AG10803 (cell line): ENCODE measurements at regions not wholly inside any gene's neighbourhood (a gene's known extent, or its start where the extent isn't known, plus 50 kb on each side); places are given as distances from the start of the nearest gene placed in this dataset.

ENCODE experiments used
- DNase-seq: peaks from one replicate; pipeline ENCODE4 v3.0.0; 2010; ENCODE audit warnings: low read depth
- H3K4me3 ChIP-seq: 2 replicates; pipeline ENCODE4 v1.5.1; 2011; ENCODE audit warnings: mild to moderate bottlenecking, low read length, control low read depth
- TF ChIP-seq, protein P1 (sequence below): conservative IDR thresholded peaks from 2 replicates; pipeline ENCODE4 v1.5.1; 2011; ENCODE audit warnings: mild to moderate bottlenecking, low read length, control low read depth, inconsistent platforms

DNA sequence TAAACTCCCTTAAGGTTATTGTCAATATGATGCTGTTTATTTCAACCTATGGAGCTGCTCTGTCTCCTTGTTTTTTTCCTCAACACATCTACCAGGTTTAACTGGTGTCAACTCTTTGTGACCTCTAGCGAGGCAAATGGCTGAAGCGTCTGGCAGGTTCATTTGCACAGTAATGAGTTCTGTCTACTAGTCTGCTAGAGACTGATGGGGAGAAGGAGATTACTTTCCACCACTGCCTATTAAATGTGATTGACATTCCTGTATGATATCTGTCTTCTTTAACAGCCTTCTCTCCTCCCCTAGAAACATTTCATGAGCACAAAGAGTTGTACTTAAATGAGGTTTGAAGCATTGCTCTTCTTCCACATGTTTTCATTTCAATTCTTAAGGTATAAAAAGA, 253.7 kb downstream of the SLC6A15 start:
- H3K4me3 ChIP-seq = no peak overlapping the region
- TF ChIP-seq, protein P1, sequence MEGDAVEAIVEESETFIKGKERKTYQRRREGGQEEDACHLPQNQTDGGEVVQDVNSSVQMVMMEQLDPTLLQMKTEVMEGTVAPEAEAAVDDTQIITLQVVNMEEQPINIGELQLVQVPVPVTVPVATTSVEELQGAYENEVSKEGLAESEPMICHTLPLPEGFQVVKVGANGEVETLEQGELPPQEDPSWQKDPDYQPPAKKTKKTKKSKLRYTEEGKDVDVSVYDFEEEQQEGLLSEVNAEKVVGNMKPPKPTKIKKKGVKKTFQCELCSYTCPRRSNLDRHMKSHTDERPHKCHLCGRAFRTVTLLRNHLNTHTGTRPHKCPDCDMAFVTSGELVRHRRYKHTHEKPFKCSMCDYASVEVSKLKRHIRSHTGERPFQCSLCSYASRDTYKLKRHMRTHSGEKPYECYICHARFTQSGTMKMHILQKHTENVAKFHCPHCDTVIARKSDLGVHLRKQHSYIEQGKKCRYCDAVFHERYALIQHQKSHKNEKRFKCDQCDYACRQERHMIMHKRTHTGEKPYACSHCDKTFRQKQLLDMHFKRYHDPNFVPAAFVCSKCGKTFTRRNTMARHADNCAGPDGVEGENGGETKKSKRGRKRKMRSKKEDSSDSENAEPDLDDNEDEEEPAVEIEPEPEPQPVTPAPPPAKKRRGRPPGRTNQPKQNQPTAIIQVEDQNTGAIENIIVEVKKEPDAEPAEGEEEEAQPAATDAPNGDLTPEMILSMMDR = no peak
- DNase-seq = no peak

DNA sequence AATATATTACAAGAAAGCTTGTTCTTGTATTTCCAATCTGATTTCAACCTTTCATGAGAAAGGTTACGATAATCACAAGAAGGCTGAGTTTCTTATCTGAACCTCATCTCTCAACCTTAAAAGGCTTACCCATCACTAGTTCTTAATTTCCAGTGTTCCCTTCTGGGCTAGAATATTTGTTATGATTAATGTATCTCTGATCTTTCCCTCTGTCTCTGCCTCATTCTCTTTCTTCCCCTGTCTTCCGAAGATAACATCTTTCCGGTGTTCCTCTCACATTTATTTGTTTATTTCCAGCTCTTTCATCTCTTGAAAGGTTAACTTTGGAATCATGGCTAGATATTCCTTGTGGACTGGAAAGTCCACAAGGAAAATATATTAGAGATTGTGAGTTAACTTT, 255.9 kb downstream of the SLC6A15 start:
- no peak for DNase-seq
- TF ChIP-seq, protein P1 = no peak
- H3K4me3 ChIP-seq = no peak overlapping the region

DNA sequence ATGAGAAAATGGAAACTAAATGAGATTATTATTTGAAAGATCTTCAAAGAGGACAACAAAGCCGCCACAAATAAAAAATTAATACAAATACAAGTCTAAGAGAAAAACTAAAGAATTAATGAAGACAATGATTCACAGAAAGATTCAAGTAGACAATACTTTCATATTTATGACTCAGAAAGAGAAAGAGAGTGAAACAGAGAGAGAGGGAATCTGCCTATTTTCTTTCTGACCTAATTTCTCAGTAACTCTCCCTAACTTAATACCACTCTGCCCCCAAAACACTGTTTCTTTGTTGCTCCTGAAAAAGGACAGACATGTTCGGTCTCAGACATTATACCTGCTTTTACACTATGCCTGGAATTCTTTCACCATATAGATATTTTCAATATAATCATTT, 259.1 kb downstream of the SLC6A15 start:
- H3K4me3 ChIP-seq = no peak overlapping the region
- TF ChIP-seq, protein P1 = no peak
- DNase-seq = no peak

DNA sequence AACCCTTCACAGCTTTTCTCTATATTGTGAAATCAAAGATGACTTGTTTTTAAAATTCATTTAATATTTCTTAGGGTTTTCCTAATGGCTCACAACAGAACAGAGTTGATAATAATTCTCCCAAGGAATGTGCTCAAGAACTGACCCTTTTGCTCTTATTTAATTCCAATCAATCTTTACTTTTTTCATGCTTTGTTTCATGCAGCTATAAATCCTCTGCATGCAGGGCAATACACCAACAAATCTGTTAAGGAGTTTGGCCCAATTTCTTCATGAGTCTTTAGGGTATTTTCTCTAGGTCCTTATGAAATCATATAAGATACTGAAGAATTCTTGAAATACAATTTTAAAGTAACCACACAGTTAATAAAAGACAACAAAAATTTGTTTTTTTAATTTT, 264.2 kb downstream of the SLC6A15 start:
- TF ChIP-seq, protein P1 = no peak

DNA sequence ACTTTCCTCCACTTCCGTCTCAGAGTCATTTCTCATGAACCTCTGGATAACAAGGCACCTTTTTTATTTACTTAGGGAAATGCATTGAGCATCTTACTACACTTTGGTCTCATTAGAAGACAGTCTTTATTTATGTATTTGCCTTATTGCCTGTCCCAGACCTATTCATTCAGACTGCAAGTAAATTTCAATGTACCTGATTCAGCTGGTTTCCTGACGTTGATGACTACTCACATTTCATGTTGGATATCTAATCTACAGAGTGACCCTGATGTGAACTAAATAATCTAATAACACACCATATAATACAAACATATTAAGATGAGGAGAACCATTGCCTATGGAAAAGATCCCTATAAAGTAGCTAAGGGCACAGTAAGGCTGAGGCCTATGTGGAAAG, 267.7 kb downstream of the SLC6A15 start:
- no peak for DNase-seq
- TF ChIP-seq, protein P1 = no peak
- no peak overlapping the region for H3K4me3 ChIP-seq

More for the DNA sequence above, 264.2 kb downstream of the SLC6A15 start:
- H3K4me3 ChIP-seq = no peak overlapping the region
- DNase-seq = no peak

DNA sequence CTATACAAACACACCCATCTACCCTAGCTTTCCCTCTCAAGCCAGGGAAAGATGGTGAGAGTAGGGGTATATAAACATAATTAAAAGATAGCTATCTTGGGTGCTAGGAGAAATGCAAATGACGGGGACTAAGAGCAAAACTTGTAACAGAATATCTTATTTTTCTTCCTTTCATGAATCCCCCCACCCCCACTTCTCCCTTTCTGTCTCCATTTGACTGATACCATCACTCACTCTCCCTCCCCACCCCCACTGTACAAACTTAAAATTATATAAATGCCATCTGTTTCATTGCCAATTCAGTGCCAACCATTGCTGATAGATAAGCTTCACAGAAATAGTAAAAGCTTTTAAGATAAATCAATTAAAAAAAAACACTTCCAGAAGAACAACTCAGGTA, 268.6 kb downstream of the SLC6A15 start:
- TF ChIP-seq, protein P1 = no peak
- H3K4me3 ChIP-seq = no peak overlapping the region
- no peak for DNase-seq

DNA sequence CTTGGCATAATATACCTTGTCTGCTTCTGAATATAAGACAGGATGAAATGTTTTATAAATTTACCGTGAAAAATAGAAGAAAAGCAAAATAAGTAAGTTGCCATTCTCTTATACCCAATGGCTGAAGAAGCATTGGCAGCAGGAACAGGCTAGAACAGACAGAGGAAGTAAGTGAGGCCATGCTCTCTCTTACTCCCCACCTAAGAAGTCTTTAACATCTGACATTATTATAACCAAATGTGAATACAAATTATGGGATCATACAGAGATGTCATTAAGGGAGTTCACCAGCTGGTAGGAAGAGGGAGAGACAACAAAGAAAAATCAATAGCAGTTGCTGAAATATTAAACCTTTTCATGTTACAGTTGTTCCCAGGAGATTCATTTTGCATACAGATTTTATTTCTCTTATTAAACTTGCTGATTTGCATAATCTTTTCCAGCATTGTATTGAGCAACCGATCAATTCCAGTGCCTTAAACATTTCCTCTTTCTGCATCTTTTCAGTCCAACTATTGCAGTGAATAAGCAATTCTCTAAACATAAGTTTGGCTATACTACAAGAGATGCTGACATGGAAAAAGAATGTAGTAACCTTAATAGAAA, 270.6 kb downstream of the SLC6A15 start:
- TF ChIP-seq, protein P1 = no peak
- no peak overlapping the region for H3K4me3 ChIP-seq
- DNase-seq = peak; percentile 63
